ENCODE measurements at regions not wholly inside any gene's neighbourhood (a gene's known extent, or its start where the extent isn't known, plus 50 kb on each side); places are given as distances from the start of the nearest gene placed in this dataset.

DNA sequence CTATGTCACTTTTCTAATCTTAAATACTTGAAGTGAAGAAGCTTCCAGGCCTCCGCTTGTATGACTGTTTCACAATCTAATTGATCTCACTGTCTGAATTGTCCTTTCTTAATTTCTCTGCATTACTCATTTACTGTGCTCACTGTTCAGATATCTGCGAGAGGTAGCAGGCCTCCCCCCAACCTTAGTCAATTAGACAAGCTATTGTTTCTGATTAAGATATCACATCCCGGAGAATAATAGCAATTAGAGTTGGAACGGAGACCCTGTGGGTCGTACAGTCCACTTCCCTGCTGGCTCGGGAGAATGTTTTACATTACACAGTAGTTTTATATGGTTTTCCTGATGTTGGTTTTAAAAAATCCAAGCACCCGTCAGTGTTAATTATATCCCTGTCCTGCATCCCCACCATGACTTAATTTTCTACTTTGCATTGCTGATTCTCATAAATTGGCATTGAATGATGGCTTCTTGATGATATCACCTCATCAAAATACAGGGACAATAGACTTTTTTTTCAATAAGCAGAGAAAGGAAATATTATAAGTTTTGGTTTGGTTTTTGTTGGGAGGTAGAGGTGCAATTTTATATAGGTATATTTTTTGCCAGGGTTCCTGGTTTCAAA is 178.7 kb upstream of the TSHZ2 start:
- intact Hi-C loops (cut with micrococcal nuclease; ENCODE audit: unreplicated experiment) = no loop called here

More for the DNA sequence above, 178.7 kb upstream of the TSHZ2 start:
- peaks cover 7% of the 10 kb centered on the region; the same call in 1 of the 2 replicates for H3K9me3 ChIP-seq (ENCODE audit: low read length)
- no peak overlapping the region for H3K4me2 ChIP-seq (ENCODE audit: low read depth, low read length)
- FAIRE-seq (no peak), DNase-seq (ENCODE audit: low spot score) (no peak), ATAC-seq (no peak)
- TF ChIP-seq ZNF224 (CRISPR knock-in tag; IDR thresholded peaks at IDR 0.05) = no peak
- no peak for TF ChIP-seq SP5 (CRISPR knock-in tag; IDR thresholded peaks at IDR 0.05; ENCODE audit: borderline replicate concordance, low read depth)
- no peak for TF ChIP-seq KMT2B (CRISPR knock-in tag; IDR thresholded peaks at IDR 0.05)
- no peak for TF ChIP-seq KDM3A (CRISPR knock-in tag; IDR thresholded peaks at IDR 0.05; ENCODE audit: low read depth)
- TF ChIP-seq HOXA9 (CRISPR knock-in tag; IDR thresholded peaks at IDR 0.05; ENCODE audit: borderline replicate concordance) = no peak
- TF ChIP-seq ZNF383 (CRISPR knock-in tag; IDR thresholded peaks at IDR 0.05; ENCODE audit: borderline replicate concordance) = no peak
- TF ChIP-seq, protein P1, sequence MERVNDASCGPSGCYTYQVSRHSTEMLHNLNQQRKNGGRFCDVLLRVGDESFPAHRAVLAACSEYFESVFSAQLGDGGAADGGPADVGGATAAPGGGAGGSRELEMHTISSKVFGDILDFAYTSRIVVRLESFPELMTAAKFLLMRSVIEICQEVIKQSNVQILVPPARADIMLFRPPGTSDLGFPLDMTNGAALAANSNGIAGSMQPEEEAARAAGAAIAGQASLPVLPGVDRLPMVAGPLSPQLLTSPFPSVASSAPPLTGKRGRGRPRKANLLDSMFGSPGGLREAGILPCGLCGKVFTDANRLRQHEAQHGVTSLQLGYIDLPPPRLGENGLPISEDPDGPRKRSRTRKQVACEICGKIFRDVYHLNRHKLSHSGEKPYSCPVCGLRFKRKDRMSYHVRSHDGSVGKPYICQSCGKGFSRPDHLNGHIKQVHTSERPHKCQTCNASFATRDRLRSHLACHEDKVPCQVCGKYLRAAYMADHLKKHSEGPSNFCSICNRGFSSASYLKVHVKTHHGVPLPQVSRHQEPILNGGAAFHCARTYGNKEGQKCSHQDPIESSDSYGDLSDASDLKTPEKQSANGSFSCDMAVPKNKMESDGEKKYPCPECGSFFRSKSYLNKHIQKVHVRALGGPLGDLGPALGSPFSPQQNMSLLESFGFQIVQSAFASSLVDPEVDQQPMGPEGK (CRISPR knock-in tag; IDR thresholded peaks at IDR 0.05) = no peak
- TF ChIP-seq TMF1 (CRISPR knock-in tag; IDR thresholded peaks at IDR 0.05; ENCODE audit: low read depth) = no peak
- TF ChIP-seq MXD1 (CRISPR knock-in tag; IDR thresholded peaks at IDR 0.05) = no peak
- TF ChIP-seq ZMAT3 (CRISPR knock-in tag; conservative IDR thresholded peaks at IDR 0.05) = no peak
- TF ChIP-seq MEIS2 (CRISPR knock-in tag; IDR thresholded peaks at IDR 0.05) = no peak
- TF ChIP-seq ZKSCAN5 (CRISPR knock-in tag; IDR thresholded peaks at IDR 0.05) = no peak
- TF ChIP-seq NFE2L1 (CRISPR knock-in tag; IDR thresholded peaks at IDR 0.05; ENCODE audit: borderline replicate concordance) = no peak
- no peak for TF ChIP-seq RARG (CRISPR knock-in tag; IDR thresholded peaks at IDR 0.05; ENCODE audit: low read depth)
- TF ChIP-seq MED13 (CRISPR knock-in tag; IDR thresholded peaks at IDR 0.05) = no peak
- no peak for TF ChIP-seq TBX3 (IDR thresholded peaks at IDR 0.05; ENCODE audit: borderline replicate concordance)
- H3K4me1 ChIP-seq (ENCODE audit: insufficient read depth, low read length) = no peaks in the 10 kb centered on the region
- no peaks in the 10 kb centered on the region for H4K20me1 ChIP-seq (ENCODE audit: insufficient read depth, low read length)
- H3K9ac ChIP-seq (ENCODE audit: insufficient read depth, low read depth, low read length) = no peak overlapping the region
- no peak overlapping the region for H3K4me3 ChIP-seq (replicated peaks in 1 of 3; ENCODE audit: insufficient read depth in 1 of 3, low read depth in 2 of 3, low read length in 3 of 3)
- no peaks in the 10 kb centered on the region for H3K79me2 ChIP-seq (ENCODE audit: insufficient read depth, low read length)
- no peak overlapping the region for H3K27ac ChIP-seq (ENCODE audit: extremely low read length, insufficient read depth, low read length)
- no peaks in the 10 kb centered on the region for H3K36me3 ChIP-seq (replicated peaks in 1 of 2; ENCODE audit: control insufficient read depth in 1 of 2, insufficient read depth in 2 of 2, low read length in 2 of 2)
- in situ Hi-C loops (cut with HindIII; ENCODE audit: extremely low pct_ligation_motif_present, low pct_unique_long_range_greater_than_20kb) = no loop called here
- no TSS peak for BruUV-seq (replicated peaks)
- H2AFZ ChIP-seq (ENCODE audit: low read length) = no peak overlapping the region
- WGBS (ENCODE audit: low lambda C conversion rate) = 41% methylated on average over 7 of the region's 7 CpGs
- CTCF ChIA-PET (ENCODE audit: low intra/inter-chr PET ratio, low total read pairs) = no interaction called here
- H3K27me3 ChIP-seq (ENCODE audit: control insufficient read depth in 1 of 2, insufficient read depth in 2 of 2, low read length in 2 of 2) = no peaks in the 10 kb centered on the region
- POLR2A ChIA-PET = no interaction called here
